Mesendoderm (in vitro differentiated cells): ENCODE measurements at regions not wholly inside any gene's neighbourhood (a gene's known extent, or its start where the extent isn't known, plus 50 kb on each side); places are given as distances from the start of the nearest gene placed in this dataset.
"Not testable (repeated sequence)": the region's sequence is repeated elsewhere in the genome, so short reads cannot be mapped to it uniquely, and the experiment has no call there.

Source experiments
- DNase-seq: peaks from one replicate; pipeline ENCODE4 v3.0.0; 2013
- H2AK5ac ChIP-seq: 2 replicates; pipeline ENCODE4 v1.6.1; 2013; ENCODE audit warnings: low read length, inconsistent platforms
- H2BK120ac ChIP-seq: 2 replicates; pipeline ENCODE4 v1.6.1; 2013; ENCODE audit warnings: low read depth, mild to moderate bottlenecking, low read length, moderate library complexity, mixed read lengths
- H2BK15ac ChIP-seq: replicated peaks from 2 replicates; pipeline ENCODE4 v1.6.1; 2013; ENCODE audit warnings: low read depth, mild to moderate bottlenecking, moderate library complexity
- H2BK5ac ChIP-seq: 2 replicates; pipeline ENCODE4 v1.6.1; 2013; ENCODE audit warnings: low read length, inconsistent platforms
- H3K18ac ChIP-seq: 2 replicates; pipeline ENCODE4 v1.6.1; 2013; ENCODE audit warnings: mild to moderate bottlenecking, low read length, mixed read lengths
- H3K23ac ChIP-seq: one replicate; pipeline ENCODE4 v1.6.1; 2013; ENCODE audit warnings: low read length
- H3K27ac ChIP-seq: 2 replicates; pipeline ENCODE4 v1.5.1; 2013; ENCODE audit warnings: low read depth, mild to moderate bottlenecking, inconsistent platforms, low read length, moderate library complexity
- H3K27me3 ChIP-seq: 2 replicates; pipeline ENCODE4 v1.6.1; 2013; ENCODE audit warnings: low read length, control low read depth, mild to moderate bottlenecking, inconsistent platforms; ENCODE audit not compliant: insufficient read depth, poor library complexity
- H3K36me3 ChIP-seq: 2 replicates; pipeline ENCODE4 v1.6.1; 2013; ENCODE audit warnings: low read length, inconsistent platforms; ENCODE audit not compliant: control insufficient read depth, insufficient read depth
- H3K4ac ChIP-seq: one replicate; pipeline ENCODE4 v1.6.1; 2013; ENCODE audit warnings: low read depth, mild to moderate bottlenecking, low read length, moderate library complexity
- H3K4me1 ChIP-seq: 2 replicates; pipeline ENCODE4 v1.6.1; 2013; ENCODE audit warnings: low read depth, low read length, inconsistent platforms; ENCODE audit not compliant: control insufficient read depth
- H3K4me2 ChIP-seq: 2 replicates; pipeline ENCODE4 v1.6.1; 2013; ENCODE audit warnings: low read length
- H3K4me3 ChIP-seq: 2 replicates; pipeline ENCODE4 v1.5.1; 2013; ENCODE audit warnings: mild to moderate bottlenecking, low read length
- H3K56ac ChIP-seq: one replicate; pipeline ENCODE4 v1.6.1; 2013; ENCODE audit warnings: low read length
- H3K79me1 ChIP-seq: 2 replicates; pipeline ENCODE4 v1.6.1; 2013; ENCODE audit warnings: low read length, inconsistent platforms
- H3K79me2 ChIP-seq: 2 replicates; pipeline ENCODE4 v1.6.1; 2013; ENCODE audit warnings: mild to moderate bottlenecking, low read length; ENCODE audit not compliant: control insufficient read depth, insufficient read depth
- H3K9ac ChIP-seq: 2 replicates; pipeline ENCODE4 v1.6.1; 2013; ENCODE audit warnings: low read length, inconsistent platforms
- H4K5ac ChIP-seq: one replicate; pipeline ENCODE4 v1.6.1; 2013; ENCODE audit warnings: low read length
- H4K8ac ChIP-seq: one replicate; pipeline ENCODE4 v1.6.1; 2013; ENCODE audit warnings: low read depth, mild to moderate bottlenecking, control low read depth, low read length, moderate library complexity
- WGBS: extraction: QIAGEN DNeasy Blood & Tissue Kit; methylation state at CpG from one replicate; pipeline ENCODE4 v1.1.7; 2013; ENCODE audit warnings: low lambda C conversion rate, missing lambda C conversion rate; ENCODE audit not compliant: insufficient coverage; ENCODE audit errors: extremely low coverage; 5-methylcytosine and 5-hydroxymethylcytosine counted together

DNA sequence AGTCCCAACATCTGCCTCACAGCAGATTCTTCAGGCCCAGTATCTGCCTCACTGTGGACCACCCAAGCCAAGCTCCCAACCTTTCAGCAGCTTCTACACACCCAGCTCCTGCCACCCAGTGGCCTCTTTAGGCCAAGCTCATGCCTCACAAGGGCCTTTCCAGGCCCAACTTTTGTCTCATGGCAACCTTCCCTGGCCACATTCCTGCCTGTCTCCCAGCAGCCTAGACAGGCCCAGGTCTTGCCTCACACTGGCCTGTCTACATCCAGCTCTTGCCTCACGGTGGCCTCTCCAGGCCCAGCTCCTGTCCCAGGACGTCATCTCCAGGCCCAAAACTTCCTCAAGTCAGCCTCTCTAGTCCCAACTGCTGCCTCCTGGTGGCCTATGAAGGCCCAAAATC, 65.0 kb downstream of the CCDC201 start:
- H3K4ac ChIP-seq, DNase-seq, H4K5ac ChIP-seq, H2BK5ac ChIP-seq, H3K18ac ChIP-seq, H3K9ac ChIP-seq, H3K79me1 ChIP-seq, H3K36me3 ChIP-seq, H3K4me1 ChIP-seq, H3K4me3 ChIP-seq, H2BK15ac ChIP-seq, H3K4me2 ChIP-seq, H3K27ac ChIP-seq, H3K23ac ChIP-seq, H4K8ac ChIP-seq, H3K27me3 ChIP-seq, H2BK120ac ChIP-seq, H3K56ac ChIP-seq, H2AK5ac ChIP-seq, H3K79me2 ChIP-seq: not testable (repeated sequence)
- no CpG with 5 or more reads among the region's 2 CpGs for WGBS

DNA sequence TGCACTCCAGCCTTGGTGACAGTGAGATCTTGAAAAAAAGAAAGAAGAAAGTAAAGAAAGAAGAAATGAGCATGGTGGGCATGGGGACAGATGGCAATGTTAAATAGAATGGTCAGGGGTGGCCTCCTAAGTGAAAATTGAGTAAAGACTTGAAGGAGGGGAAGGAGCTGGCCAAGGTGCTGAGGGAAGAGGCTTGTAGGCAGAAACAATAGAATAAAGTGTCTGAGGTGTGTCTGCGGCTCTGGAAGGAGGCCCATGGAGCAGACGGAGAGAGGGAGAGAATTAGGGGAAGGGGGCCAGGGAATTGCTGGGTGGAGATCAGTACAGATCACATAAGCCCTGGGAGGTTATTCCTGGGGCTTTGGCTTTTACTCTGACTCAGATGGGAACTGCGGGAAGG, 70.7 kb downstream of the CCDC201 start:
- not testable (repeated sequence) for H3K4me2 ChIP-seq, H3K27me3 ChIP-seq, H4K5ac ChIP-seq, H2AK5ac ChIP-seq, H2BK5ac ChIP-seq, H4K8ac ChIP-seq, H2BK120ac ChIP-seq, H3K4me1 ChIP-seq, H3K18ac ChIP-seq, H3K79me1 ChIP-seq, H3K9ac ChIP-seq, H3K36me3 ChIP-seq, H3K27ac ChIP-seq, H3K23ac ChIP-seq, H2BK15ac ChIP-seq, H3K56ac ChIP-seq, H3K4me3 ChIP-seq, H3K4ac ChIP-seq, H3K79me2 ChIP-seq
- DNase-seq: peak; percentile 2
- WGBS: no CpG with 5 or more reads among the region's 3 CpGs

DNA sequence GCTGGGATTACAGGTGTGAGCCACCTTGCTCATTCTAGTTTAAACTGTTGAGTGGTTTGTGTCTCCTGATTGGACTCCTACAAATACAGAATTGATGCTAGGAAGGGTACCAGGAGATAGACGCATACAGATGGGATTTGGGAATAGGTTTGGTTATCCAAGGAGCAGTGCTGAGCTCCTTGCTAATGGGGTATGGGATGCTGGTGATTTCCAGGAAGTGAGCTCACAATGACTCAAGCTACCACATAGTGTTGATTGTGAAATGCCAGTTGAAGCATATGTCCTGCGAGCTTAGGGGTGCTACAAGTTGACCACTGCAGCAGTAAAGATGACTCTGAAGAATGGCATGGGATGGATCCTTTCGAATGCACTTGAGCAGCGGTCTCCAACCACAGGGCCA, 75.6 kb downstream of the CCDC201 start:
- H3K56ac ChIP-seq, H3K36me3 ChIP-seq, H2BK5ac ChIP-seq, H2AK5ac ChIP-seq, H3K23ac ChIP-seq, H3K4me1 ChIP-seq, H3K9ac ChIP-seq, H2BK15ac ChIP-seq, H3K27ac ChIP-seq, H3K4me3 ChIP-seq, H3K79me1 ChIP-seq, DNase-seq, H3K4ac ChIP-seq, H4K5ac ChIP-seq, H2BK120ac ChIP-seq, H3K4me2 ChIP-seq, H4K8ac ChIP-seq, H3K79me2 ChIP-seq, H3K27me3 ChIP-seq, H3K18ac ChIP-seq: not testable (repeated sequence)
- no CpG with 5 or more reads among the region's 4 CpGs for WGBS

DNA sequence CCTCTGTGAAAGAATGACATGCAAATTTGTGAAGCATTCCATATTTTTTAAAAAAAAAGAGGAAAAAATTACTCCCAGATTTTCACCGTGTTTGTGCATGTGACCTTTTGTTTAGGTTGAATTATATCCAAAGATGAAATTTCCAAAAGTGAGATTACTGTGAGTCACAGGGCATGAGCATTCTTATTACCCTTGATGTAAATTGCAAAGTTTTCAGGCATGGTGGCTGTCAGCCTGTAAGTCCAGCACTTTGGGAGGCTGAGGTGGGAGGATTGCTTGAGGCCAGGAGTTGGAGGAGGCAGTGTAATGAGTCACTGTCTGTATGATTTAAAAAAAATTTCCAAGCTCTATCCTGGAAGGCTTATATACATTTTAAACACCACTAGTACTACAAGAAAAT, 83.2 kb downstream of the CCDC201 start:
- H3K4me1 ChIP-seq, H4K8ac ChIP-seq, H3K27ac ChIP-seq, H4K5ac ChIP-seq, H3K36me3 ChIP-seq, H3K4ac ChIP-seq, H3K56ac ChIP-seq, DNase-seq, H3K4me2 ChIP-seq, H3K23ac ChIP-seq, H3K18ac ChIP-seq, H2BK120ac ChIP-seq, H3K4me3 ChIP-seq, H3K9ac ChIP-seq, H2BK5ac ChIP-seq, H3K27me3 ChIP-seq, H2AK5ac ChIP-seq, H3K79me2 ChIP-seq, H3K79me1 ChIP-seq, H2BK15ac ChIP-seq: not testable (repeated sequence)
- no CpG with 5 or more reads among the region's 1 CpG for WGBS

DNA sequence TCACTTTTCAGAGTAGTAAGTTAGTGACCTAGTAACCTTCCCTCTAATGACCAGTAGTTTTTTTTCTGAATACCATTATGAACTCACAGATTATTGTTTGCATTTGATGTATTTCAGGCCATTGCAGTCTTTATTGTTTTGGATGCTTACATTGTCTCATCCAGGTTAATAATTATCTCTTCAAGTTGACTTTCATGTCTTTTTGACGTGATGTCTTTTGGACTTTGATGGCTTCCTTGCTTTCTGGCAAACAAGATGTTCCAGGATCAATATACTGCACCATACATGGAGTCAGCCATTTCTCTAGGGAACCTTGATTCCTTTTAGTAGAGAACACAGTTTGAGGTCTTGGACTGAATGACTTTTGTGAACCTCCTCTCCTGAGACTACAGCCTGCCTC, 87.2 kb downstream of the CCDC201 start:
- H3K79me1 ChIP-seq, H3K4me2 ChIP-seq, H3K9ac ChIP-seq, H3K36me3 ChIP-seq, H3K23ac ChIP-seq, H2BK120ac ChIP-seq, H3K56ac ChIP-seq, H2BK15ac ChIP-seq, H2BK5ac ChIP-seq, H4K8ac ChIP-seq, H3K79me2 ChIP-seq, H4K5ac ChIP-seq, H3K27ac ChIP-seq, H3K27me3 ChIP-seq, H3K4ac ChIP-seq, H3K4me3 ChIP-seq, H3K4me1 ChIP-seq, H3K18ac ChIP-seq, H2AK5ac ChIP-seq, DNase-seq: not testable (repeated sequence)
- WGBS: no CpG with 5 or more reads among the region's 1 CpG

DNA sequence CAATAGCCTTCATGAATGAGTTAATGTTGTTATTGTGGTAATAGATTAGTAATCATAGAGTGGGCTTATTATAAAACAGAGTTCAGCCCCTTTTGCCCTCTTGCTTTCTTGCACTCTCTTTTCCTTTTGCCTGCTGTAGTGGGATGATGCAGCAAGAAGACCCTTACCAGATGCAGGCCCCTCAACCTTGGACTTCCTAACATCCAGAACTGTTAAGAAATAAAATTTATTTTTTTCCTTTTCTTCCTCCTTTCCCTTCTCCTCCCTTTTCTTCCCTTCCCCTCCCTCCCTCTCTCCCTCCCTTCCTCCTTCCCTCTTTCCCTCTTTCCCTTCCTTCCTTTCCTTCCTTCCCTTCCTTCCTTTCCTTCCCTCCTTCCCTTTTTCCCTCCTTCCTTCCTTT, 88.1 kb downstream of the CCDC201 start:
- not testable (repeated sequence) for H3K4me2 ChIP-seq, H2BK5ac ChIP-seq, H3K4me3 ChIP-seq, H3K4ac ChIP-seq, H3K23ac ChIP-seq, H3K4me1 ChIP-seq, H3K27ac ChIP-seq, H3K36me3 ChIP-seq, H2BK15ac ChIP-seq, H3K27me3 ChIP-seq, H3K18ac ChIP-seq, H3K9ac ChIP-seq, H3K56ac ChIP-seq, H2AK5ac ChIP-seq, H4K5ac ChIP-seq, H3K79me1 ChIP-seq, DNase-seq, H2BK120ac ChIP-seq, H3K79me2 ChIP-seq, H4K8ac ChIP-seq
